ENCODE measurements at regions not wholly inside any gene's neighbourhood (a gene's known extent, or its start where the extent isn't known, plus 50 kb on each side); places are given as distances from the start of the nearest gene placed in this dataset.

GRCh38 chr10:3524086-3524960, 260.7 kb downstream of the KLF6 start:
- DNase-seq (ENCODE audit: insufficient read length, low spot score): no peak
- FAIRE-seq: no peak
- TF ChIP-seq CTCF (IDR thresholded peaks at IDR 0.05; ENCODE audit: insufficient read depth, missing control alignments): no peak

- no peak for TF ChIP-seq CTCF (IDR thresholded peaks at IDR 0.05; ENCODE audit: insufficient read depth, missing control alignments)
- DNase-seq (ENCODE audit: insufficient read length, low spot score): no peak
- FAIRE-seq: no peak
Measured at GRCh38 chr10:3523309-3524050, 261.5 kb downstream of the KLF6 start.

- TF ChIP-seq CTCF (IDR thresholded peaks at IDR 0.05; ENCODE audit: insufficient read depth, missing control alignments): no peak
- FAIRE-seq: no peak
- DNase-seq (ENCODE audit: insufficient read length, low spot score): no peak
Measured at GRCh38 chr10:3516923-3517255, 268.1 kb downstream of the KLF6 start.

- TF ChIP-seq CTCF (IDR thresholded peaks at IDR 0.05; ENCODE audit: insufficient read depth, missing control alignments): no peak
- FAIRE-seq (no peak), DNase-seq (ENCODE audit: insufficient read length, low spot score) (no peak)
Measured at GRCh38 chr10:3516234-3516922, 268.6 kb downstream of the KLF6 start.

GRCh38 chr10:3514691-3515090, 270.3 kb downstream of the KLF6 start:
- FAIRE-seq (no peak), DNase-seq (ENCODE audit: insufficient read length, low spot score) (no peak)
- no peak for TF ChIP-seq CTCF (IDR thresholded peaks at IDR 0.05; ENCODE audit: insufficient read depth, missing control alignments)

- no peak for DNase-seq (ENCODE audit: insufficient read length, low spot score)
- TF ChIP-seq CTCF (IDR thresholded peaks at IDR 0.05; ENCODE audit: insufficient read depth, missing control alignments): no peak
- FAIRE-seq: no peak
Measured at GRCh38 chr10:3512263-3512662, 272.7 kb downstream of the KLF6 start.

All from D721Med (cell line).